T47D (cell line): ENCODE measurements at regions not wholly inside any gene's neighbourhood (a gene's known extent, or its start where the extent isn't known, plus 50 kb on each side); places are given as distances from the start of the nearest gene placed in this dataset.
"Not testable (repeated sequence)": the region's sequence is repeated elsewhere in the genome, so short reads cannot be mapped to it uniquely, and the experiment has no call there.

Experiments used
- DNase-seq, 2 experiments: peaks; one replicate each; pipeline versions ENCODE4 v3.0.0 to v3.0.0-alpha.2; 2011 to 2012; ENCODE audit warnings: low read depth in 1 of 2, low spot score in 1 of 2
- JUND ChIP-seq: IDR thresholded peaks from 2 replicates; pipeline ENCODE4 v1.6.1; 2012; ENCODE audit warnings: low read depth
- in situ Hi-C: cut with HindIII; loops from 2 replicates; pipeline ENCODE4 v1.10.0; 2016; ENCODE audit warnings: low sequenced_read_pairs, low pct_unique_long_range_greater_than_20kb

DNA sequence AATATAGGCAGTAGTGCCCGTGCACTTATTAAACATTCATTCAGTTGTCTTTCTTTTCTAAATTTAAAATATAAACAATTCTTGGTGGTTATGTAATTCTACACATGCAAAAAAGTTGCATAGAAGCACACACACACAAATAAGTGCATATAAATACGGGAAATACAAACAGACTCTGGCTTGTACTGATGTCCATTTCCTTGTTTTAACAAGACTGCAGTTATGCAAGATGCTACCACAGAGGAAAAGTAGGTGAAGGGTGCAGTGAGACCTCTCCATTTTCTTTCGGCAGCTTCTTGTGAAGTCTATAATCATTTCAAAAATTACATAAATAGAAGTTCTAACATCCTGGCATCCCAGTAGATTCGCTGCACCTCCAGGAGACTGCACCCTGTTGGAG, 130.6 kb upstream of the BCL6 start:
- TF ChIP-seq JUND, result no peak
- in situ Hi-C loops, result no loop called here
- DNase-seq, result peak in 1 of 2 experiments; percentile 47

DNA sequence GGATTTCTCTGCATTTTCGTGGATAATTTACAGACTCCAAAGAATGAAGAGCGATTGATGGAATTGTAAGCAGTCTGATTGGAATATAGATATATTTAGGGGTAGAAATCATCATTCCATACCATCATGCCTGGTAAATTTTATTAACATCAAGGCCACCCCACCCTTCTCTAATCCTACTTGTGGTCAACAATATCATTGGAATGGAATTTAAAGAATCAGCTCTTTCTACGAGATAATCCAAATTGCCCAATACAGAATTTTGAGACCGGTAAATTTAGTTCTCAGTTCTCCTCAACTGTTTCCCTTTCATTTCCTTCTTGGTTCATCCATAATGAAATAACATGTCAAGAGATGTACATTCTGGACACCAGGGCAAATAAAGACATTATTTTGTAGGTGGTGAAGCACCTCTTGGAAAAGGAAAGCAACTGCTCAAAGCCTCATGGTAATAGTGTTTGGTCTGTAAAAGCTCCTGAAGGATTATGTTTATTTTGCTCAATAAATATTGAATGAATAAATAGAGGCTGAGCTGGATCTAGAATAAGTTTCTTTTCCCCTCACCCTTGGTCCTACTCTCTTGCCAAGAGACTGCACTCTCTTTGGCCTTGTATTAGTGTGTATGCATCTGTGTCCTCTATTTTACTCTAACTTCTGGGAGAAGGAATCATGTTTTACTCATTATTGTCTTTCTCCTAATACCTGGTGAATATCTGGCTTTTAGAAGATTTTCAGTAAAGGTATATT, 133.7 kb upstream of the BCL6 start:
- in situ Hi-C loops, result no loop called here

GRCh38 chr3:187880441-187880840, 135.2 kb upstream of the BCL6 start:
- no peak for DNase-seq
- TF ChIP-seq JUND, result no peak
- in situ Hi-C loops, result no loop called here

More for the DNA sequence above, 133.7 kb upstream of the BCL6 start:
- DNase-seq, result peak; percentile 46 to 73
- TF ChIP-seq JUND, result no peak

- DNase-seq, result no peak
- no peak for TF ChIP-seq JUND
- in situ Hi-C loops, result no loop called here
Measured at GRCh38 chr3:187880851-187881250, 135.6 kb upstream of the BCL6 start.

GRCh38 chr3:187888701-187889100, 143.4 kb upstream of the BCL6 start:
- DNase-seq, result no peak
- TF ChIP-seq JUND, result no peak
- in situ Hi-C loops, result no loop called here

DNA sequence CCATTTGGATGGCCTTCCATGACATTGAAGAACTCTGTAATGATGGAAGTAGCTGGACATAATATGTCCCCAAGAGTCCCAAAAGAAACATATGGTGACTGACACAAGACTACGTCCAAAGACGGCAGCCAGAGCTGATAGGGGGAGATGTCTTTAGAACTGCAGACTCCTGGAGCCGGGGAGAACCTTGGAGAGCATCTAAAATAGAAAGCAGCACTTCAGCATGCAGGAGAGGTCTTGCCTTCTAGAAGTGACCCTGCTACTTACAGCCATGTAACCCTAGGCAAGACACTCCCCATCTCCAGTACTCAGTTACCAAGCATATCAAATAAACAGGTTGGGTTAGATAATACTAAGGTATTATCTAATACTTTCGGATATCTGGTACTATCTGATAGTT, 143.8 kb upstream of the BCL6 start:
- in situ Hi-C loops, result no loop called here
- TF ChIP-seq JUND, result no peak
- DNase-seq, result no peak

DNA sequence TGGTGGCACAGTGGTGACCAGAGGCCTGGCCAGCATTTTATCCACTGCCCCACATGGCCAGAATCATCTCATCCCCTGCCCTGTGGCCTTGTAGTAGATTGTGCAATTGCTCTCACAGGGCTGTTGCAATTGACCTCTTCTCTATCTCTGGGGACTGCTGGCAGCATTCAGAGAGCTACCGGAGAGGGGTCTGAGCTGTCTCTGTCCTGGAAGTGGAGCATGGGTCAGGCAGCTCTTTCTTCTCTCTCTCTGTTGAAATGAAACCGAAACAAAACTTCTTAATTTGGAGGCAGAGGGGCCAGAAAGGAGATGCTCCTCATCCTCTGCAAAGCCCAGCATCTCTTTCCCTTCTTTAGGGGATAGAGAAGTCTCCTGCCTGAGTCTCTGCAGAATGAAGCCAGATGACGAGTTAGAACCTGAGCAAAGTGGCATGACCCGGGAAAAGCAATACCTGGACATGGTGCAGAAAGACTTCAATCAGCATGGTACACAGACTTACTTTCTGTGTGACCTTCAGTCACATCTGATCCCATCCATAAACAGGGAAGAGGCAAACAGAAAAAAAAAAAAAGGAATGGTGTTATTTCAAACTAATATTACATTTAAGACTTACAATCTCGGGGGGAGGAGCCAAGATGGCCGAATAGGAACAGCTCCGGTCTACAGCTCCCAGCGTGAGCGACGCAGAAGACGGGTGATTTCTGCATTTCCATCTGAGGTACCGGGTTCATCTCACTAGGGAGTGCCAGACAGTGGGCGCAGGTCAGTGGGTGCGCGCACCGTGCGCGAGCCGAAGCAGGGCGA, 144.5 kb upstream of the BCL6 start:
- no peak for TF ChIP-seq JUND
- in situ Hi-C loops, result no loop called here
- DNase-seq, result no peak

DNA sequence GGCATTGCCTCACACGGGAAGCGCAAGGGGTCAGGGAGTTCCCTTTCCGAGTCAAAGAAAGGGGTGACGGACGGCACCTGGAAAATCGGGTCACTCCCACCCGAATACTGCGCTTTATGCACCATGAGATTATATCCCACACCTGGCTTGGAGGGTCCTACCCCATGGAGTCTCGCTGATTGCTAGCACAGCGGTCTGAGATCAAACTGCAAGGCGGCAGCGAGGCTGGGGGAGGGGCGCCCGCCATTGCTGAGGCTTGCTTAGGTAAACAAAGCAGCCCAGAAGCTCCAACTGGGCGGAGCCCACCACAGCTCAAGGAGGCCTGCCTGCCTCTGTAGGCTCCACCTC, 145.1 kb upstream of the BCL6 start:
- peak in 1 of 2 experiments; percentile 61 for DNase-seq
- in situ Hi-C loops, result not testable (repeated sequence)

DNA sequence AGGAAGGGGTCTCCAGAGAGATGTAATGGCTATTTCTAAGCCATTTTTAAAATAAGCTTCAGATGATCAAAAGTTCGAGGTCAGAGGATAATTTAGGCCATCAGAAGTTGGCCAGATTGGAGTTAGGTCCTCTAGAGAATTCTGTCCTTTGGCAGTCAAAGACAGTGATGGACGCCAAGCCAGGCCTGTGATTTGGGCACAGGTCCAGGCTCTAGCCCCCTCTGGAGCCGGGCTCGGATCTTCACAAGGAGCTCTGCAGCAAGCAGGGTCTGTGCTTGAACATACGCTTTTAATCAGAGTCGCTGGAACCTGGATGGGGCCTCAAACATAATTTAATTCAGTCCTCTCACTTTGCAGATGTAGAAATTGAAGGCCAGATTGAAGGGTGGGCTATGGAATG, 151.4 kb upstream of the BCL6 start:
- DNase-seq, result no peak
- in situ Hi-C loops, result no loop called here
- TF ChIP-seq JUND, result no peak

DNA sequence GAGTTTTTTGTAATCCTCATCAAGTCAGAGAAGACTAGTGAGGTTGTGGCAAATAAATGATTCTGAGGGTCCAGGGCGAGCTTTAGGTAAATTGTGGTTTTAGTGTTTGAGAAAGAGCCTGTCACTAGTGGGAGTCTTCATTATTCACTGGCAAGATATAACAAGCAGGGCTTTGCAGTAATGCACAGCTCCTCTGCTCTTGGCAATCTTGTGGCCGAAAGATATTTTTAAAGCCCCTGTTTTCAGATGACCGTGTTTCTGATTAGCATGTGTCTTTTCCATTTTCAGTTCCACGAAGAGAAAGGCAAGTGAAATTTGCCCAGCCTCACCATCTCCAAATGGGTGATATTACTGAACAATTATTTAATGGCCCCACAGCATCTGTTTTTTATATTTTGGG, 154.0 kb upstream of the BCL6 start:
- no peak for TF ChIP-seq JUND
- in situ Hi-C loops, result no loop called here
- DNase-seq, result no peak

DNA sequence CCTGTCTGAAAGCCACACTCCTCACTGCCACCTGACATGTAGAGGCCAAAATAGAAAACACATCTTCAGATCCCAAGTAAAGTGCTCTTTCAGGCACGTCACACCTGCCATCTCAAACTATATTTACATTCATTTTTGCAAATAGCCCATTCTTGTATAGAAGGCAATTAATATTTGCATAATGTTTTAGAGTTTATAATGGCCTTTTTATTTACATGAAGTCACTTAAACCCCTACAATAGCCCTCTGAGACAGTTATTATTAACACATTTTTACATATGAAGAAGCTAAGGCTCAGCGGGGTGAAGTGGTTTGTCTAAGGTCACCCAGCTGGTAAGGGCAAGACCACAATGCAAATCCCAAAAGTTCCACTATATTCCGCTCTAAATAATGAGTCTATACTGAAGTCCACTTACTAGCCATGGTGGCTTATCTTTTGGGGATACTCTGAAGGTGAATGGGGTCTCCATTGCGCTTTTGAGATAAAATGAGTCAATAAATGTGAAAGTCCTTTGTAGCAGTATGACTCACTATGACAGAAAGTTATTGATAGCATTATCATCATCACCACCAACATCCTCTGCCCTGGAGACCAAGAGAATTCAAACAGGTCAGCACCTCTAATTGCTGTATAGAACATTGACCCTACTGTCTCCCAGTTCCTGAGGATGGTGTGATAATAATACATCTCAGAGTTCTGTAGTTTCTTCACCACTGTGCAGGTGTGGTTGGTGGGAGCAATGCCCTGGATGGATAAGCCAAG, 155.9 kb upstream of the BCL6 start:
- no peak for DNase-seq
- no peak for TF ChIP-seq JUND
- in situ Hi-C loops, result no loop called here

GRCh38 chr3:187902041-187902471, 156.8 kb upstream of the BCL6 start:
- in situ Hi-C loops, result no loop called here
- no peak for DNase-seq
- TF ChIP-seq JUND, result no peak

DNA sequence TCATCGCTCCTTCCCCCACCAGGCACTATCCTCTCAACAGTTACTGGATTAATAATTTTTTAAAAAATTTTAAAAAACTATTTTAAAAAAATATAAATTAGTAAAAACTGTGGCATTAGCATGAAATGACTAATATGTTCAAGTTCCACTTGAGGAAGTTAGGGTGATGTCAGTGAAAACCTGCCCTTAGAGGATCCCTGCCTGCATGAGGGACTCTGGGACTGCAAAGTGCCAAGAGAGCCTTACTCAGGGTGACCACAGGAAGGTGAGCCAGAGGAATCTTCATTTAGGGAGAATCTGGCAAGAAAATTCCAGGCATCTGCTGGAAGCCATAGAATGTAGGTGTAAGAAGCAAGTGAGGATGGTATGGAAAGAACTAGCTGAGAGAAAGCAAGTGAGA, 157.7 kb upstream of the BCL6 start:
- DNase-seq, result no peak
- TF ChIP-seq JUND, result no peak
- in situ Hi-C loops, result no loop called here
